Caco-2 (cell line): ENCODE measurements at regions not wholly inside any gene's neighbourhood (a gene's known extent, or its start where the extent isn't known, plus 50 kb on each side); places are given as distances from the start of the nearest gene placed in this dataset.
"Not testable (repeated sequence)": the region's sequence is repeated elsewhere in the genome, so short reads cannot be mapped to it uniquely, and the experiment has no call there.

Experiments used
- BruUV-seq: library from RNA; stranded (reverse); fragments of 400-500 nt; replicated peaks from 2 replicates; lab custom pipeline; 2021; lab: Mats Ljungman, UMichigan
- CTCF ChIA-PET: fragments of 300-600 bp; sonication (Branson Sonifier 250); formaldehyde crosslinking; loops from one replicate; lab custom pipeline; 2022; ENCODE audit warnings: antibody characterized with exemption; lab: Charles Lee
- POLR2A ChIA-PET: fragments of 300-600 bp; sonication (Branson Sonifier 250); formaldehyde crosslinking; loops from one replicate; lab custom pipeline; 2022; ENCODE audit warnings: antibody characterized with exemption; lab: Charles Lee
- DNase-seq, 2 experiments: peaks; one replicate each; pipeline versions ENCODE4 v3.0.0 to v3.0.0-alpha.2; 2020 to 2022
- H3K27me3 ChIP-seq: replicated peaks from 2 replicates; pipeline ENCODE4 v1.6.0; 2011; ENCODE audit warnings: low read length; ENCODE audit not compliant: control insufficient read depth, insufficient read depth
- H3K36me3 ChIP-seq: 2 replicates; pipeline ENCODE4 v1.5.1; 2011; ENCODE audit warnings: low read length; ENCODE audit not compliant: control insufficient read depth, insufficient read depth
- H3K4me1 ChIP-seq: fragments of 250-450 bp; sonication (Bioruptor Pico); 2 replicates; pipeline ENCODE4 v1.5.1; 2020; ENCODE audit warnings: mild to moderate bottlenecking
- H3K4me3 ChIP-seq: 2 replicates; pipeline ENCODE4 v1.5.1; 2011; ENCODE audit warnings: low read depth, mild to moderate bottlenecking, control low read depth, low read length
- H3K9me3 ChIP-seq: fragments of 250-450 bp; sonication (Bioruptor Pico); 2 replicates; pipeline ENCODE4 v1.5.1; 2020; ENCODE audit warnings: mild to moderate bottlenecking, moderate library complexity
- H3K27ac Mint-ChIP-seq: one replicate; pipeline ENCODE4 v1.8.0; 2022; ENCODE audit warnings: mixed read lengths; ENCODE audit not compliant: unreplicated experiment
- H3K27me3 Mint-ChIP-seq: one replicate; pipeline ENCODE4 v1.8.0; 2022; ENCODE audit warnings: mixed read lengths; ENCODE audit not compliant: insufficient read depth, unreplicated experiment
- H3K36me3 Mint-ChIP-seq: one replicate; pipeline ENCODE4 v1.8.0; 2022; ENCODE audit warnings: mild to moderate bottlenecking, mixed read lengths; ENCODE audit not compliant: insufficient read depth, unreplicated experiment
- H3K4me1 Mint-ChIP-seq: one replicate; pipeline ENCODE4 v1.8.0; 2022; ENCODE audit warnings: low read depth, mixed read lengths; ENCODE audit not compliant: unreplicated experiment
- H3K4me3 Mint-ChIP-seq: one replicate; pipeline ENCODE4 v1.8.0; 2022; ENCODE audit warnings: mild to moderate bottlenecking, moderate library complexity, mixed read lengths; ENCODE audit not compliant: unreplicated experiment
- H3K9me3 Mint-ChIP-seq: one replicate; pipeline ENCODE4 v1.8.0; 2022; ENCODE audit warnings: mixed read lengths; ENCODE audit not compliant: unreplicated experiment
- CTCF ChIP-seq, 2 experiments: fragments of 200-600 bp in 1 of 2; IDR thresholded peaks; 1 replicate in 1 of 2; 2 replicates in 1 of 2; pipeline versions ENCODE4 v1.5.1 to v1.8.0; 2011 to 2022; ENCODE audit warnings: antibody characterized with exemption in 1 of 2, control low read depth in 1 of 2, inconsistent platforms in 1 of 2, low read depth in 1 of 2, low read length in 1 of 2, mild to moderate bottlenecking in 1 of 2, moderate library complexity in 1 of 2; ENCODE audit not compliant: insufficient read depth in 1 of 2, severe bottlenecking in 1 of 2, unreplicated experiment in 1 of 2
- intact Hi-C: fragments of 100-400 bp; cut with micrococcal nuclease; formaldehyde crosslinking; loops from one replicate; pipeline ENCODE4 v1.10.0; 2022; ENCODE audit not compliant: unreplicated experiment

- CTCF ChIA-PET, result interaction anchor here (0.6 kb wide), 1 partner anchor 13 kb away, joined by 3 read pairs; no protein-coding TSS in a partner anchor
- H3K36me3 ChIP-seq, result no peaks in the 10 kb centered on the region
Observed at GRCh38 chr4:110415478-110415877, 60.5 kb upstream of the ENPEP start.

GRCh38 chr4:110415041-110415440 is 60.9 kb upstream of the ENPEP start:
- BruUV-seq, result no TSS peak
- no peak for DNase-seq
- H3K36me3 ChIP-seq, result no peaks in the 10 kb centered on the region
- H3K27ac Mint-ChIP-seq, result no peak overlapping the region
- no peaks in the 10 kb centered on the region for H3K9me3 Mint-ChIP-seq
- no peak overlapping the region for H3K4me3 Mint-ChIP-seq
- no peak overlapping the region for H3K4me3 ChIP-seq
- no peaks in the 10 kb centered on the region for H3K27me3 ChIP-seq
- POLR2A ChIA-PET, result no interaction called here
- no peaks in the 10 kb centered on the region for H3K9me3 ChIP-seq
- intact Hi-C loops, result no loop called here
- CTCF ChIA-PET, result no interaction called here
- H3K4me1 ChIP-seq, result peaks cover 10% of the 10 kb centered on the region
- no peaks in the 10 kb centered on the region for H3K27me3 Mint-ChIP-seq
- H3K36me3 Mint-ChIP-seq, result peaks cover 6% of the 10 kb centered on the region
- peaks cover 6% of the 10 kb centered on the region for H3K4me1 Mint-ChIP-seq
- TF ChIP-seq CTCF (IDR thresholded peaks at IDR 0.05; ENCODE audit: insufficient read depth in 1 of 2, low read depth in 1 of 2, low read length in 1 of 2, severe bottlenecking in 1 of 2, unreplicated experiment in 1 of 2), result no peak

More at GRCh38 chr4:110415478-110415877, 60.5 kb upstream of the ENPEP start:
- DNase-seq, result no peak
- Histone ChIP-seq H3K9me3 (no peaks in the 10 kb centered on the region), H3K27me3 (no peaks in the 10 kb centered on the region), H3K4me3 (no peak overlapping the region), H3K4me1 (peaks cover 10% of the 10 kb centered on the region)
- Mint-ChIP-seq H3K9me3 (no peaks in the 10 kb centered on the region), H3K36me3 (peaks cover 6% of the 10 kb centered on the region), H3K27ac (no peak overlapping the region), H3K27me3 (no peaks in the 10 kb centered on the region), H3K4me1 (peaks cover 6% of the 10 kb centered on the region), H3K4me3 (no peak overlapping the region)
- TF ChIP-seq CTCF (IDR thresholded peaks at IDR 0.05; ENCODE audit: insufficient read depth in 1 of 2, low read depth in 1 of 2, low read length in 1 of 2, severe bottlenecking in 1 of 2, unreplicated experiment in 1 of 2), result no peak
- no TSS peak for BruUV-seq
- intact Hi-C loops, result no loop called here
- POLR2A ChIA-PET, result no interaction called here

GRCh38 chr4:110414561-110414920 is 61.4 kb upstream of the ENPEP start:
- Histone ChIP-seq H3K9me3 (no peaks in the 10 kb centered on the region), H3K4me3 (no peak overlapping the region), H3K4me1 (peaks cover 10% of the 10 kb centered on the region), H3K27me3 (no peaks in the 10 kb centered on the region), H3K36me3 (no peaks in the 10 kb centered on the region)
- DNase-seq, result no peak
- Mint-ChIP-seq H3K4me1 (peaks cover 6% of the 10 kb centered on the region), H3K36me3 (peaks cover 6% of the 10 kb centered on the region), H3K4me3 (no peak overlapping the region), H3K9me3 (no peaks in the 10 kb centered on the region), H3K27ac (no peak overlapping the region), H3K27me3 (no peaks in the 10 kb centered on the region)
- no TSS peak for BruUV-seq
- no peak for TF ChIP-seq CTCF (IDR thresholded peaks at IDR 0.05; ENCODE audit: insufficient read depth in 1 of 2, low read depth in 1 of 2, low read length in 1 of 2, severe bottlenecking in 1 of 2, unreplicated experiment in 1 of 2)
- ChIA-PET CTCF (no interaction called here), POLR2A (no interaction called here)
- intact Hi-C loops, result no loop called here

GRCh38 chr4:110413807-110414560 is 62.0 kb upstream of the ENPEP start:
- H3K27ac Mint-ChIP-seq, intact Hi-C loops, H3K27me3 Mint-ChIP-seq, H3K27me3 ChIP-seq, H3K4me3 ChIP-seq, BruUV-seq, POLR2A ChIA-PET, H3K4me3 Mint-ChIP-seq, H3K9me3 ChIP-seq, H3K4me1 Mint-ChIP-seq, H3K36me3 ChIP-seq, DNase-seq, H3K9me3 Mint-ChIP-seq, H3K36me3 Mint-ChIP-seq, CTCF ChIA-PET: not testable (repeated sequence)
- H3K4me1 ChIP-seq, result peaks cover 10% of the 10 kb centered on the region
